Fibroblast of lung (primary cell): ENCODE measurements at regions not wholly inside any gene's neighbourhood (a gene's known extent, or its start where the extent isn't known, plus 50 kb on each side); places are given as distances from the start of the nearest gene placed in this dataset.

ENCODE experiments used
- DNase-seq, 2 donors: peaks; one replicate each; pipeline versions ENCODE4 v3.0.0 to v3.0.0-alpha.2; 2010; ENCODE audit warnings: low read depth in 2 of 2
- H2AFZ ChIP-seq: 2 replicates; pipeline ENCODE4 v1.5.1; 2012; ENCODE audit warnings: low read length, control low read depth, inconsistent platforms
- H3K27ac ChIP-seq: 2 replicates; pipeline ENCODE4 v1.5.1; 2011; ENCODE audit warnings: low read length, control low read depth; ENCODE audit not compliant: insufficient read depth
- H3K27me3 ChIP-seq: 2 replicates; pipeline ENCODE4 v1.5.1; 2011; ENCODE audit warnings: mild to moderate bottlenecking, low read length; ENCODE audit not compliant: control insufficient read depth, insufficient read depth
- H3K36me3 ChIP-seq: 2 replicates; pipeline ENCODE4 v1.5.1; 2011; ENCODE audit warnings: low read length; ENCODE audit not compliant: control insufficient read depth, insufficient read depth
- H3K4me1 ChIP-seq: 2 replicates; pipeline ENCODE4 v1.5.1; 2011; ENCODE audit warnings: low read length; ENCODE audit not compliant: control insufficient read depth, insufficient read depth; ENCODE audit errors: extremely low read depth
- H3K4me2 ChIP-seq: 2 replicates; pipeline ENCODE4 v1.5.1; 2011; ENCODE audit warnings: low read length, control low read depth; ENCODE audit not compliant: insufficient read depth; ENCODE audit errors: extremely low read depth
- H3K4me3 ChIP-seq, 4 experiments: fragments of 200-600 bp in 1 of 4; sonication (generic) in 1 of 4; replicated peaks in 1 of 4; 2 replicates each; pipeline ENCODE4 v1.5.1; 2011 to 2016; ENCODE audit warnings: low read length in 4 of 4, low read depth in 3 of 4, mild to moderate bottlenecking in 3 of 4, control low read depth in 2 of 4, inconsistent platforms in 1 of 4, mixed read lengths in 1 of 4; ENCODE audit not compliant: insufficient read depth in 1 of 4; ENCODE audit errors: control extremely low read depth in 1 of 4
- H3K79me2 ChIP-seq: 2 replicates; pipeline ENCODE4 v1.5.1; 2012; ENCODE audit warnings: mild to moderate bottlenecking, low read length, inconsistent platforms; ENCODE audit not compliant: control insufficient read depth, insufficient read depth
- H3K9ac ChIP-seq: 2 replicates; pipeline ENCODE4 v1.5.1; 2011; ENCODE audit warnings: mild to moderate bottlenecking, low read length, control low read depth; ENCODE audit not compliant: insufficient read depth
- H3K9me3 ChIP-seq: 2 replicates; pipeline ENCODE4 v1.5.1; 2012; ENCODE audit warnings: low read depth, low read length; ENCODE audit not compliant: control insufficient read depth, insufficient read depth
- H4K20me1 ChIP-seq: 2 replicates; pipeline ENCODE4 v1.5.1; 2011; ENCODE audit warnings: low read length; ENCODE audit not compliant: control insufficient read depth, insufficient read depth; ENCODE audit errors: extremely low read depth
- EZH2 ChIP-seq: IDR thresholded peaks from 2 replicates; pipeline ENCODE4 v1.5.1; 2012; ENCODE audit warnings: low read length, control low read depth, mild to moderate bottlenecking; ENCODE audit errors: missing control alignments
- TF ChIP-seq, protein P1 (sequence below), 2 donors: IDR thresholded peaks in 1 of 2; conservative IDR thresholded peaks in 1 of 2; 1 replicate in 1 of 2; 2 replicates in 1 of 2; pipeline ENCODE4 v1.5.1; 2011 to 2012; ENCODE audit warnings: low read length in 2 of 2, control low read depth in 1 of 2, inconsistent platforms in 1 of 2, low read depth in 1 of 2, mild to moderate bottlenecking in 1 of 2

DNA sequence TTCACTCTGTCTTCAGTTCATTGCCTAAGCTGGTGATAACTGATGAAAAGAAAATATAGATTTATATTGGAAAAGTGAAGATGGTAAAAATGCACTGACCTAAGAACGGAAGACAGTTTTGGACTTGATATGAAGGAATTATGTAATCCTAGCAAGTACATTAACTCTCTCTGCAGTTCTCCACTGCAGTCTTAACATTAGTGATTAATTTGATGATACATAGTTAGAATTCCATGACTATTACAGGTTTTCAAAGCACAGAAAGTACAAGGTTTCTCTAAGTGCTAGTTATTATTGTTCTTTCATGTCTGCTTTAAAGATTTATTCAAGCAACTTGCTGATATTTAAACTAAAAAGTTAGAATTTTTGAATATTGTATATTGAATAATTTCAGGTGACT lies 1591.7 kb upstream of the ADGRL3 start:
- Histone ChIP-seq H2AFZ (no peak overlapping the region), H3K4me1 (no peaks in the 10 kb centered on the region), H3K27me3 (no peaks in the 10 kb centered on the region), H3K4me2 (no peak overlapping the region), H3K9ac (no peak overlapping the region), H3K27ac (no peak overlapping the region), H4K20me1 (no peaks in the 10 kb centered on the region), H3K79me2 (no peaks in the 10 kb centered on the region), H3K9me3 (no peaks in the 10 kb centered on the region), H3K4me3 (no peak overlapping the region), H3K36me3 (no peaks in the 10 kb centered on the region)
- DNase-seq = peak in 1 of 2 donors; percentile 64
- TF ChIP-seq, protein P1, sequence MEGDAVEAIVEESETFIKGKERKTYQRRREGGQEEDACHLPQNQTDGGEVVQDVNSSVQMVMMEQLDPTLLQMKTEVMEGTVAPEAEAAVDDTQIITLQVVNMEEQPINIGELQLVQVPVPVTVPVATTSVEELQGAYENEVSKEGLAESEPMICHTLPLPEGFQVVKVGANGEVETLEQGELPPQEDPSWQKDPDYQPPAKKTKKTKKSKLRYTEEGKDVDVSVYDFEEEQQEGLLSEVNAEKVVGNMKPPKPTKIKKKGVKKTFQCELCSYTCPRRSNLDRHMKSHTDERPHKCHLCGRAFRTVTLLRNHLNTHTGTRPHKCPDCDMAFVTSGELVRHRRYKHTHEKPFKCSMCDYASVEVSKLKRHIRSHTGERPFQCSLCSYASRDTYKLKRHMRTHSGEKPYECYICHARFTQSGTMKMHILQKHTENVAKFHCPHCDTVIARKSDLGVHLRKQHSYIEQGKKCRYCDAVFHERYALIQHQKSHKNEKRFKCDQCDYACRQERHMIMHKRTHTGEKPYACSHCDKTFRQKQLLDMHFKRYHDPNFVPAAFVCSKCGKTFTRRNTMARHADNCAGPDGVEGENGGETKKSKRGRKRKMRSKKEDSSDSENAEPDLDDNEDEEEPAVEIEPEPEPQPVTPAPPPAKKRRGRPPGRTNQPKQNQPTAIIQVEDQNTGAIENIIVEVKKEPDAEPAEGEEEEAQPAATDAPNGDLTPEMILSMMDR (conservative IDR thresholded peaks at IDR 0.05 in 1 of 2, IDR thresholded peaks at IDR 0.05 in 1 of 2; ENCODE audit: low read depth in 1 of 2, low read length in 2 of 2) = no peak
- TF ChIP-seq EZH2 = no peak

DNA sequence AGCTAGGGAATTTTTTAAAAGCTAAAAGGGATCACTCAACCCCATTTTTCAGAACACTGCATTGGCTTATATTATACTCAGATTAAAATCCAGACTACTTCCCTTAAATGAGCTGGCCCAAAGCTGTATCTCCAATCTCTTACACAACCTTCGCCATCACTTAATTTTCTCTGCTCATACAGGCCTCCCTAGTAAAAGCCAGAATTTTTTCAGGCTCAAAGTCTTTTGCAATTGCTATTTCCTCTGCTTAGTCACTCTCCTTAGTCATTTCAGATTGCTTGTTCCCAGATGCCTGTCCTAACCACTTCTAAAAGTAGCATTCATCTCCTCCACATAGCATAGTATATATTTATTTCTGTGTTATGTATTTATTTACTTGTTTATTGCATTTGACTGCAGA lies 1587.9 kb upstream of the ADGRL3 start:
- H3K4me1 ChIP-seq = no peaks in the 10 kb centered on the region

DNA sequence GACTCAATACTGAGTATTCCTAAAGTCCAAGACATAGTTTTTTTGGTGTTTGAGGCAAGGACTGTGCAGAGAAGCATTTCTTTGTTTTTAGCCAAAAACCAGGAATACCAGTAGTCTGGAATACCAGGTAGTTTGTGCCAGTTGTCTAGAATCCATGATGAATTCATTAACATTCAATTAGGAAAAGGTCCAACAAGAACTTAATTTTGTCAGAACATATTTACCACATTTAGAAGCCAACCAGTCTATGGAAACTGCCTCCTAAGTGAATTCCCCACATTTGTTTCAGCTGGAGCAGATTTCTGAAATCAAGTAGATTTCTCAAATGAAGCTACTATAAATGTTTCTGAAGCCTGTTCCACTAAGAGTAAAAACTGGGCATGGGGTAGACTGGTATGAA lies 1584.8 kb upstream of the ADGRL3 start:
- no peaks in the 10 kb centered on the region for H3K4me1 ChIP-seq
- H3K27me3 ChIP-seq = no peaks in the 10 kb centered on the region
- H3K27ac ChIP-seq = no peak overlapping the region
- DNase-seq = no peak
- TF ChIP-seq, protein P1 (conservative IDR thresholded peaks at IDR 0.05 in 1 of 2, IDR thresholded peaks at IDR 0.05 in 1 of 2; ENCODE audit: low read depth in 1 of 2, low read length in 2 of 2) = no peak
- TF ChIP-seq EZH2 = no peak
- no peaks in the 10 kb centered on the region for H3K9me3 ChIP-seq
- H3K79me2 ChIP-seq = no peaks in the 10 kb centered on the region
- no peak overlapping the region for H3K4me3 ChIP-seq
- no peak overlapping the region for H3K4me2 ChIP-seq
- no peak overlapping the region for H3K9ac ChIP-seq
- H4K20me1 ChIP-seq = no peaks in the 10 kb centered on the region
- no peak overlapping the region for H2AFZ ChIP-seq
- no peaks in the 10 kb centered on the region for H3K36me3 ChIP-seq

More for the DNA sequence above, 1587.9 kb upstream of the ADGRL3 start:
- Histone ChIP-seq H2AFZ (no peak overlapping the region), H3K27me3 (no peaks in the 10 kb centered on the region), H3K36me3 (no peaks in the 10 kb centered on the region), H3K27ac (no peak overlapping the region), H3K79me2 (no peaks in the 10 kb centered on the region), H3K9ac (no peak overlapping the region), H3K4me2 (no peak overlapping the region), H4K20me1 (no peaks in the 10 kb centered on the region), H3K9me3 (no peaks in the 10 kb centered on the region), H3K4me3 (no peak overlapping the region)
- DNase-seq = peak; percentile 61 to 75
- TF ChIP-seq, protein P1 (conservative IDR thresholded peaks at IDR 0.05 in 1 of 2, IDR thresholded peaks at IDR 0.05 in 1 of 2; ENCODE audit: low read depth in 1 of 2, low read length in 2 of 2) = no peak
- no peak for TF ChIP-seq EZH2
